ENCODE measurements at regions not wholly inside any gene's neighbourhood (a gene's known extent, or its start where the extent isn't known, plus 50 kb on each side); places are given as distances from the start of the nearest gene placed in this dataset.

GRCh38 chr6:113450061-113450465 lies 407.1 kb upstream of the MARCKS start:
- POLR2A ChIA-PET, result no interaction called here

DNA sequence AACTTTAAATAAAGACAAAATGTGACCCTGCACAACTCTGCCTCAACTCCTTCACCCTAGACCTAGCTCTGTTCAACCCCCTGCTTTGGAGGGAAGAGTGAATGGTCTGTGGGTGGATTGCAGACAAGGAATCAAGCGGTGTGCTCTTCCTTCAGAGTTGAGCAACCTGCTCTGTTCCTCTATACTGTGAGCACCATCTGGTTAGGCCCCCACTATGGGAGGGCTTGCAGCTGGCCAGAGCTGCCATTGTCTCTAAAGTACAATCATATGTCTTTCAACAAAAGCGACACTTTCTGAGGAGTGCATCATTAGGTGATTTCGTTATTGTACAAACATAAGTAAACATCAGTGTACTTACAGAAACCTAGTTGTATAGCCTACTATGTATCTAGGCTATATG lies 406.1 kb upstream of the MARCKS start:
- DNase-seq, result no peak
- ChIA-PET POLR2A (no interaction called here), CTCF (no interaction called here)
- H3K4me1 Mint-ChIP-seq, result no peaks in the 10 kb centered on the region
- no peak overlapping the region for H3K27ac Mint-ChIP-seq
- no peaks in the 10 kb centered on the region for H3K27me3 Mint-ChIP-seq
- H3K9me3 Mint-ChIP-seq, result peaks cover under 1% of the 10 kb centered on the region
- no peak overlapping the region for H3K4me3 Mint-ChIP-seq
- H3K36me3 Mint-ChIP-seq (ENCODE audit: low read depth), result no peaks in the 10 kb centered on the region

More at GRCh38 chr6:113450061-113450465, 407.1 kb upstream of the MARCKS start:
- no peaks in the 10 kb centered on the region for H3K4me1 Mint-ChIP-seq
- H3K27me3 Mint-ChIP-seq, result no peaks in the 10 kb centered on the region
- no peak overlapping the region for H3K27ac Mint-ChIP-seq
- DNase-seq, result no peak
- no peak overlapping the region for H3K4me3 Mint-ChIP-seq
- no peaks in the 10 kb centered on the region for H3K36me3 Mint-ChIP-seq (ENCODE audit: low read depth)
- CTCF ChIA-PET, result no interaction called here
- peaks cover 2% of the 10 kb centered on the region for H3K9me3 Mint-ChIP-seq

- ChIA-PET CTCF (no interaction called here), POLR2A (no interaction called here)
- Mint-ChIP-seq H3K4me1 (no peaks in the 10 kb centered on the region), H3K36me3 (ENCODE audit: low read depth) (no peaks in the 10 kb centered on the region), H3K27me3 (no peaks in the 10 kb centered on the region), H3K9me3 (no peaks in the 10 kb centered on the region), H3K4me3 (no peak overlapping the region), H3K27ac (no peak overlapping the region)
- DNase-seq, result no peak
These were observed 399.9 kb upstream of the MARCKS start for GRCh38 chr6:113457198-113457597.

DNA sequence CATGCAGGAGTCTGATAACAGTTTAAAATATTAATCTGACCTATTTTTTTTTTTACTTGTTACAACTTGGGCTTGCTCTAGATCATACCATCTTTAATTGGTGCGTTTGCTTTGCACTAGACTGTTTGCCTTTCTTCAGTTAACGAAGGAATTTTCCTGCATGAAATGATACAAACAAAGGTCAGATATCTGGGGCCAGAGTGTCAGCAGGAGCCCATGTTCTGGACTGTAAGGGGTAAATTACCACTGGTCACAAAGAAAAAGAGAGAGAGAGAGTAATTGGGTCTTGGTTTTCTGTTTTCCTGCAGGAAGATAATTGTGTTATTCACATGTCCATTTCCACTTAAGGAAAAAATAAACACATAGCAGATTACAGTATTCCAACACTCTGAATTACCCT lies 399.4 kb upstream of the MARCKS start:
- Mint-ChIP-seq H3K4me1 (no peaks in the 10 kb centered on the region), H3K27me3 (no peaks in the 10 kb centered on the region), H3K4me3 (no peak overlapping the region), H3K27ac (no peak overlapping the region), H3K36me3 (ENCODE audit: low read depth) (no peaks in the 10 kb centered on the region), H3K9me3 (no peaks in the 10 kb centered on the region)
- no peak for DNase-seq
- CTCF ChIA-PET, result no interaction called here
- POLR2A ChIA-PET, result no interaction called here

DNA sequence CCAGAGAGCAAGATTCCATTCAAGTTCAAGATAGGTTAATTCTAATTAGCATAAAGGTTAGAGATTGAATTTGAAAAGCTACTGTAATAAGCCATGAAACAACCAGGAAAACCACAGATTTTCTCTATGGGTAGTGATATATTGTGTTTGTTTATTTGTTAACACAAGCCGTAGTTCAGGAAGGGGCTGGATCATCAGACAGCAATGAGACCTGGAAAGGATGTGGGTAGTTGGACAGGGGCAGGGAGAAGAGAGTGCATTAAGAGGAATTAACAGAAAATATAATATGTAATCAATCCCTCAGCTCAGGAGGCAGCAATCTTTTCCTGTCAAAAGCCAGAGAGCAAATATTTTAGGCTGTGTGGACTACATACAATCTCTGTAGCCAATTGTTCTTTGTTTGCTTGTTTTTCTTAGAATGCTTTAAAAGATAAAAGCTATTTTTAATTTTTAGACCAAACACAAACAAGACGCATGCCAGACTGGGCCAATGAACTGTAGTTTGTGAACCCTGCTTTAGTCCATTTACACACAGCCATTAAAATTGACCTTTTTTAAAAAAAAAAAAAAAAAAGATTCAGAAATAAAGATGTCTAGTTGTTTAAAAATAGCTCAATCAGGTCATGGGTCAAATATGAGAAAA lies 398.7 kb upstream of the MARCKS start:
- H3K9me3 Mint-ChIP-seq, result no peaks in the 10 kb centered on the region
- H3K27me3 Mint-ChIP-seq, result no peaks in the 10 kb centered on the region
- ChIA-PET CTCF (no interaction called here), POLR2A (no interaction called here)
- H3K27ac Mint-ChIP-seq, result no peak overlapping the region
- no peaks in the 10 kb centered on the region for H3K36me3 Mint-ChIP-seq (ENCODE audit: low read depth)
- H3K4me3 Mint-ChIP-seq, result no peak overlapping the region
- H3K4me1 Mint-ChIP-seq, result no peaks in the 10 kb centered on the region
- no peak for DNase-seq

DNA sequence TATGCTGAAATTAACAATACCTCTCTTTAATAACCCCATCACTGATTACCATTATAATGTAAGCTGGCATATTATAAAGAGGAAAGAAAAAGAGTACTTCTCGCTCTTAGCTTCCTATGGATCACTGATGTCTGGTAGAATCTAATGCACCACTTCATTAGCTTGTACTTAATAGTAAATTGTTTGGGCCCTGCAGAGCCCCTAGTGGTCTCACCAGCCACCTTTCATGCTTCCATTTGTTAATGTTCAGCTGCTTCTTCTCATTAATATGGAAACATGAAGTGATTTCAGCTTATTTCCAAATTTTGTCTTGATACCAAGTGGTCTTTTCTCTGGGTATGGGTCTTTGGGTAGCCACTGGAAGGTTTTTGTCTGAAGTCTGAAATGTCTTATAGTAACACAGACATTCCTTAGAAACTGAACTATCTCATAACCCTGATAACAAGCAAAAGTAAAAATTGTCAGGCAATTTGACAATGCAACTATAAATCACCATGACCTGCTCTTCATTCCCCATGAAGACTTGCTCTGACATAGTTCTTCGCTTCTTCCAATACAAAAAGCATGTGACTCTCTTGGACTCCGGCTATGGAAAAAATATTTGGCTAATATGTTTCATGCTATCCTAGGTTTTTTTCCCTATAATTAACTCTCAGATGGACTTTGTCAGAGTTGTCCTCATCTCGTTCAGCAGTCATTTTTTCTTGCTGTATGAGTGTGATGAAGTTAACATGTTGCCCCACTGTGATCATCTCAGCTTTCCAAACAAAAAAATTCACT lies 395.8 kb upstream of the MARCKS start:
- no peak for DNase-seq
- no peaks in the 10 kb centered on the region for H3K4me1 Mint-ChIP-seq
- ChIA-PET POLR2A (no interaction called here), CTCF (no interaction called here)
- no peaks in the 10 kb centered on the region for H3K36me3 Mint-ChIP-seq (ENCODE audit: low read depth)
- H3K4me3 Mint-ChIP-seq, result no peak overlapping the region
- no peak overlapping the region for H3K27ac Mint-ChIP-seq
- H3K27me3 Mint-ChIP-seq, result no peaks in the 10 kb centered on the region
- no peaks in the 10 kb centered on the region for H3K9me3 Mint-ChIP-seq

GRCh38 chr6:113464536-113464935 lies 392.6 kb upstream of the MARCKS start:
- Mint-ChIP-seq H3K9me3 (peaks cover 5% of the 10 kb centered on the region), H3K4me3 (no peak overlapping the region), H3K36me3 (ENCODE audit: low read depth) (no peaks in the 10 kb centered on the region), H3K4me1 (no peaks in the 10 kb centered on the region), H3K27ac (no peak overlapping the region), H3K27me3 (no peaks in the 10 kb centered on the region)
- no peak for DNase-seq
- ChIA-PET CTCF (no interaction called here), POLR2A (no interaction called here)

DNA sequence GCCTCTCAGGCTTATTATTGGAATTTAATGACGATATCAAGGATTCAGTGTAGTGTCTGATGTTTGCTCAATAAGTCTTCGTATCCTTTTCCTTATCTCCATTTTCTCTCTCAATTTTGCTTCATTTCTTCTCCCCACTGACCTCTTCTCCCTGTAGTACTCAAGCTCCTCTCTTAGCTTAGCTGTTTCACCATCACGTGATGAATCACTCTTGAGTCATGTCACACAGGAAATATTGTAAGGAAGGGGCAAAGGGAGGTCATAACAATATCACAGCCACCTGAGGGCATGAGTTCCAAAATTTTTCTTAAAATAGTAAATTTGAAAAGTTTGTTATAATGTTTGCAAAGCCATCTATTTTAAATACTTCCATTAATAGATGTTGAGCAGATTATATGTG lies 392.2 kb upstream of the MARCKS start:
- CTCF ChIA-PET, result no interaction called here
- Mint-ChIP-seq H3K27ac (no peak overlapping the region), H3K36me3 (ENCODE audit: low read depth) (no peaks in the 10 kb centered on the region), H3K27me3 (no peaks in the 10 kb centered on the region), H3K9me3 (peaks cover 5% of the 10 kb centered on the region), H3K4me1 (no peaks in the 10 kb centered on the region), H3K4me3 (no peak overlapping the region)
- POLR2A ChIA-PET, result interaction anchor here (1.2 kb wide), 1 partner anchor 433 kb away, joined by 3 read pairs; no protein-coding TSS in a partner anchor
- DNase-seq, result no peak

DNA sequence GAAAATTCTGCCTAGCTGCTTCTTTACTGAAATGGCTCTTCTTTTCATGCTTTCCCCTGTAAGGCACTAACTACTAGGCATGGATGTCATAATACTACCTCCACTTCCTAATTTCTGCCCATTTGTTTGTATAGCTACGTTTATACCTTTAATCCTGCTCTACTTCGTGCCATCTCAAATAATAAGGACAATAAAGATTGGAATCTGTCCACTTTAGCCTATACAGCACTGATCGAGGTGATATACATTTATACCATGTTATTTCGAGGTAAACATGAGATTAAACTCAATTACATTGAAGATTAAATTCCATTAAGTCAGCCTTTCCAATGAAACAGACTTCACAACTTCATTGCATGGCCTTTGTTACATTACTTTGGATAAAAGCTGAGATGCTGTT lies 390.6 kb upstream of the MARCKS start:
- Mint-ChIP-seq H3K36me3 (ENCODE audit: low read depth) (no peaks in the 10 kb centered on the region), H3K9me3 (peaks cover 5% of the 10 kb centered on the region), H3K4me1 (no peaks in the 10 kb centered on the region), H3K4me3 (no peak overlapping the region), H3K27ac (no peak overlapping the region), H3K27me3 (no peaks in the 10 kb centered on the region)
- ChIA-PET CTCF (no interaction called here), POLR2A (no interaction called here)
- DNase-seq, result no peak

GRCh38 chr6:113475392-113475791 lies 381.8 kb upstream of the MARCKS start:
- ChIA-PET POLR2A (no interaction called here), CTCF (no interaction called here)
- no peaks in the 10 kb centered on the region for H3K36me3 Mint-ChIP-seq (ENCODE audit: low read depth)
- no peaks in the 10 kb centered on the region for H3K27me3 Mint-ChIP-seq
- H3K4me3 Mint-ChIP-seq, result no peak overlapping the region
- peaks cover 4% of the 10 kb centered on the region for H3K9me3 Mint-ChIP-seq
- no peaks in the 10 kb centered on the region for H3K4me1 Mint-ChIP-seq
- no peak for DNase-seq
- no peak overlapping the region for H3K27ac Mint-ChIP-seq

- CTCF ChIA-PET, result no interaction called here
- no peak for DNase-seq
- no peaks in the 10 kb centered on the region for H3K4me1 Mint-ChIP-seq
- H3K27me3 Mint-ChIP-seq, result no peaks in the 10 kb centered on the region
- H3K9me3 Mint-ChIP-seq, result peaks cover 4% of the 10 kb centered on the region
- H3K4me3 Mint-ChIP-seq, result no peak overlapping the region
- no peaks in the 10 kb centered on the region for H3K36me3 Mint-ChIP-seq (ENCODE audit: low read depth)
- POLR2A ChIA-PET, result no interaction called here
- H3K27ac Mint-ChIP-seq, result no peak overlapping the region
These were observed 380.0 kb upstream of the MARCKS start for GRCh38 chr6:113476937-113477839.

DNA sequence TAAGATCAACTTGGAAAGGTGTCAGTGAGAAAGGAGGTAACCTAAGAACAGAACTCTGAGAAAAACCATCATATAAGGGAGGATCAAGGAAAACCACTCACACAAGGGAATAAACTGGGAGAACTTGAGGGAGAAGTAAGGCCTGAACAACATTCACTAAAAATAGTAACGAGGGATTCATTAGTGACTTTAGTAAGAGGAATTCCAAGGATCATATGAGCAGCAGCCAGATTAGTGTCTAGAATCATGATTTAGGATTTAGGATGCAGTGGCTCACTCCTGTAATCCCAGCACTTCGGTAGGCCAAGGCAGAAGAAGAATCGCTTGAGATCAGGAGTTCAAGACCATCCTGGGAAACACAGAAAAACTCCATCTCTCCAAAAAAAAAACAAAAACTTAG lies 376.5 kb upstream of the MARCKS start:
- H3K36me3 Mint-ChIP-seq (ENCODE audit: low read depth), result no peaks in the 10 kb centered on the region
- H3K27me3 Mint-ChIP-seq, result no peaks in the 10 kb centered on the region
- no peak for DNase-seq
- no peak overlapping the region for H3K27ac Mint-ChIP-seq
- no peaks in the 10 kb centered on the region for H3K4me1 Mint-ChIP-seq
- ChIA-PET CTCF (no interaction called here), POLR2A (no interaction called here)
- H3K9me3 Mint-ChIP-seq, result no peaks in the 10 kb centered on the region
- H3K4me3 Mint-ChIP-seq, result no peak overlapping the region

DNA sequence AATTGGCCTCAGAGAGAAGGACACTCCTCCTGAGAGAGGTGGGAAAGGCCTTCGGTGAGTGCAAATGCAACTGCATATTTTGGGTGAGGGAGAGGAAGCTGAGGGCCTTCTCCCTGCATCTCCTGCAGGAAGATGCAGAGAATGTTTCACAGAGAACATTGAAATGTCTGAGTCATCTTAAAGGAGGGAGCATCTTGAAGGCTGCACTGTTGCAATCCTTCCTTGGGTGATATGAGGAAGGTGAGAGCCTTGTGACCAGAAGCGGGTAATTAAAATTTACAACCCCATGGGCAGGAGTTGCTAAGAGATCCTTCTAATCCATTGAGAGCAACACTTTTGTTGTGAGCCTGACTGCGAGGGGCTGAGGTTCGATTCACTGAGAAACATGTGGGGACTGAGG lies 375.7 kb upstream of the MARCKS start:
- Mint-ChIP-seq H3K27ac (no peak overlapping the region), H3K27me3 (no peaks in the 10 kb centered on the region), H3K36me3 (ENCODE audit: low read depth) (no peaks in the 10 kb centered on the region), H3K4me3 (no peak overlapping the region), H3K9me3 (no peaks in the 10 kb centered on the region), H3K4me1 (no peaks in the 10 kb centered on the region)
- CTCF ChIA-PET, result no interaction called here
- POLR2A ChIA-PET, result no interaction called here
- DNase-seq, result no peak

Measured in activated CD4-positive, alpha-beta memory T cell treated with anti-CD3 and anti-CD28 coated beads, Interleukin-2, amount 10 ng/mL, durations not matched to agents 7 days and 5 days (primary cell).